ENCODE measurements at regions not wholly inside any gene's neighbourhood (a gene's known extent, or its start where the extent isn't known, plus 50 kb on each side); places are given as distances from the start of the nearest gene placed in this dataset.

DNA sequence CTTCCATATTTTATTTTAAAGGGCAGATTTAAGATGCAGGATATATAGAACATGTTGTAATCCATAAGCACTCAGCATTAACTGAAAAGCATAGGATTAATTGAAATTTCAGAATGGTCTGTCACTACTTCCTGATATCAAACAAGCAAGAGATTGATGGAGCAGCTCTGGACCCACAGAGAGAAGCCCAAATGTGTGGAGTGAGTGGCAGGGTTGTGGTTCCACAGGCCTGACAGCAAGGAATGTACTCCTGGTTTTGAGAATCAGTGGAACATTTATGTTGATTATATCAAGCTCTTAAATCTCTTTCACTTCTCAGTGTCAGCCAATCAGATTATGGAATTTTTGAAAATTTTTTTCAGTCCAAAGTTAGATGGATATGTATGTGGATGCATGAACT lies 267.6 kb upstream of the PRICKLE1 start:
- no peaks in the 10 kb centered on the region for H3K36me3 Mint-ChIP-seq (ENCODE audit: insufficient read depth, unreplicated experiment)
- H3K4me1 Mint-ChIP-seq (ENCODE audit: insufficient read depth, unreplicated experiment): peaks cover 5% of the 10 kb centered on the region
- TF ChIP-seq CTCF (IDR thresholded peaks at IDR 0.05; ENCODE audit: unreplicated experiment): no peak
- CTCF ChIA-PET: interaction anchor here (0.6 kb wide), 1 partner anchor 197 kb away, joined by 3 read pairs; no protein-coding TSS in a partner anchor
- no peak overlapping the region for H3K4me3 Mint-ChIP-seq (ENCODE audit: unreplicated experiment)
- DNase-seq (ENCODE audit: unreplicated experiment): no peak
- no peaks in the 10 kb centered on the region for H3K9me3 Mint-ChIP-seq (ENCODE audit: unreplicated experiment)
- BruUV-seq (replicated peaks): no TSS peak
- H3K27me3 Mint-ChIP-seq (ENCODE audit: insufficient read depth, unreplicated experiment): no peaks in the 10 kb centered on the region
- POLR2A ChIA-PET: no interaction called here
- intact Hi-C loops (cut with micrococcal nuclease): no loop called here
- no peak overlapping the region for H3K27ac Mint-ChIP-seq (ENCODE audit: low read depth, unreplicated experiment)

DNA sequence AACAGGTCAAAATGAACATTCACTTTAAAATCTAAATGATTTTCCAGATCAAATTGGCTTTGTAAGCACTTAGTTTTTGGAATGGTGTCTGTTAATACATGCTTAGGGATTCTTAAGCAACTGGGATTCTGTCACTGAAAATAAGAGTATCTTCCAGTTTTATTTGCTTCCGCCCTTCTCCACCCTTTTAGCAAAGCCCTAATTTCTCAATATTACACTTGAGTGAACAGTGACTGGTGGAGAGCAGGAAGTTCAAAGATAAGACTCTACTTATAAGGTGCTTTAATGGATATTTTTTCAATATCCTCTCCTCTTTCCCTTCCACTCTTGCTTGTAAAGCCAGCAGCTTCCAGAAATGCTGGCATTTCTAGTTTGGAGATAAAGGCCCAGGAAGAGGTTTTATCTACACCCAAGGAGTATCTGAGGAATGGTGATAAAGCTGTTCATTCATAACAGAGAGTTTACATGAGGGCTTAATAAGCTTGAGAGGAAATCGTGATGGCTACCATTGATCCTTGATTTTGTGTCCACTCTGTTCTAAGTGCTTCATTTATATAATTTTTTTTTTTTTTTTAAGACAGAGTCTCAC lies 265.9 kb upstream of the PRICKLE1 start:
- no TSS peak for BruUV-seq (replicated peaks)
- POLR2A ChIA-PET: interaction anchor here (0.6 kb wide), 1 partner anchor 139 kb away, joined by 3 read pairs; no protein-coding TSS in a partner anchor
- intact Hi-C loops (cut with micrococcal nuclease): no loop called here
- no peak for TF ChIP-seq CTCF (IDR thresholded peaks at IDR 0.05; ENCODE audit: unreplicated experiment)
- H3K9me3 Mint-ChIP-seq (ENCODE audit: unreplicated experiment): no peaks in the 10 kb centered on the region
- no peaks in the 10 kb centered on the region for H3K36me3 Mint-ChIP-seq (ENCODE audit: insufficient read depth, unreplicated experiment)
- DNase-seq (ENCODE audit: unreplicated experiment): no peak
- CTCF ChIA-PET: interaction anchor here (1.0 kb wide), 1 partner anchor 488 kb away, joined by 3 read pairs; no protein-coding TSS in a partner anchor
- H3K4me1 Mint-ChIP-seq (ENCODE audit: insufficient read depth, unreplicated experiment): no peaks in the 10 kb centered on the region
- no peak overlapping the region for H3K4me3 Mint-ChIP-seq (ENCODE audit: unreplicated experiment)
- H3K27me3 Mint-ChIP-seq (ENCODE audit: insufficient read depth, unreplicated experiment): no peaks in the 10 kb centered on the region
- no peak overlapping the region for H3K27ac Mint-ChIP-seq (ENCODE audit: low read depth, unreplicated experiment)

GRCh38 chr12:42854826-42855225 lies 265.3 kb upstream of the PRICKLE1 start:
- H3K9me3 Mint-ChIP-seq (ENCODE audit: unreplicated experiment): no peaks in the 10 kb centered on the region
- intact Hi-C loops (cut with micrococcal nuclease): no loop called here
- H3K27me3 Mint-ChIP-seq (ENCODE audit: insufficient read depth, unreplicated experiment): no peaks in the 10 kb centered on the region
- no peaks in the 10 kb centered on the region for H3K36me3 Mint-ChIP-seq (ENCODE audit: insufficient read depth, unreplicated experiment)
- ChIA-PET POLR2A (no interaction called here), CTCF (interaction anchor here (0.6 to 1.0 kb wide), 2 partner anchors 16 to 489 kb away, joined by 3 read pairs; no protein-coding TSS in a partner anchor)
- TF ChIP-seq CTCF (IDR thresholded peaks at IDR 0.05; ENCODE audit: unreplicated experiment): no peak
- H3K4me1 Mint-ChIP-seq (ENCODE audit: insufficient read depth, unreplicated experiment): no peaks in the 10 kb centered on the region
- no peak for DNase-seq (ENCODE audit: unreplicated experiment)
- no peak overlapping the region for H3K27ac Mint-ChIP-seq (ENCODE audit: low read depth, unreplicated experiment)
- H3K4me3 Mint-ChIP-seq (ENCODE audit: unreplicated experiment): no peak overlapping the region
- no TSS peak for BruUV-seq (replicated peaks)

GRCh38 chr12:42854208-42854607 lies 264.7 kb upstream of the PRICKLE1 start:
- Mint-ChIP-seq H3K9me3 (ENCODE audit: unreplicated experiment) (no peaks in the 10 kb centered on the region), H3K27ac (ENCODE audit: low read depth, unreplicated experiment) (no peak overlapping the region), H3K36me3 (ENCODE audit: insufficient read depth, unreplicated experiment) (no peaks in the 10 kb centered on the region), H3K27me3 (ENCODE audit: insufficient read depth, unreplicated experiment) (no peaks in the 10 kb centered on the region), H3K4me3 (ENCODE audit: unreplicated experiment) (no peak overlapping the region), H3K4me1 (ENCODE audit: insufficient read depth, unreplicated experiment) (no peaks in the 10 kb centered on the region)
- POLR2A ChIA-PET: no interaction called here
- CTCF ChIA-PET: no interaction called here
- no TSS peak for BruUV-seq (replicated peaks)
- no peak for DNase-seq (ENCODE audit: unreplicated experiment)
- intact Hi-C loops (cut with micrococcal nuclease): no loop called here
- no peak for TF ChIP-seq CTCF (IDR thresholded peaks at IDR 0.05; ENCODE audit: unreplicated experiment)
